RPMI7951 (cell line): ENCODE measurements at regions not wholly inside any gene's neighbourhood (a gene's known extent, or its start where the extent isn't known, plus 50 kb on each side); places are given as distances from the start of the nearest gene placed in this dataset.

ENCODE experiments used
- DNase-seq: peaks from one replicate; pipeline ENCODE4 v3.0.0-alpha.2; 2012; ENCODE audit warnings: low read depth

DNA sequence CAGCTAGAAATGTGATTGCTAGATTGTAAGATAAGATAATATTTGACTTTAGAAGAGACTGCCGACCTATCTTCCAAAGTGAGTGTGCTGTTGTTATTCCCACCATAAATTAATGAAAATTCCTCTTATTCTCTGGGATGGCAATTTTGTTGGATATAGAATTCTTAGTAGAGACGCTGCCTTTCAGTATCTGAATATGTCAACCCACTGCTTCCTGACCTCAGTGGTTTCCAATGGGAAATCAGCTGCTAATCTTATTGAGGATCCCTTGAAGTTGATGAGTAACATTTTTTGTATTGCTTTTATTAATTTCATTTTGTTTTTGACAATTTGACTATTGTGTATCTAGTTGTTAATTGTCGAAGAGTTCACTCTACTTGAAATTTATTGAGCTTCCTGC, 313.0 kb downstream of the BMP2 start:
- no peak for DNase-seq

DNA sequence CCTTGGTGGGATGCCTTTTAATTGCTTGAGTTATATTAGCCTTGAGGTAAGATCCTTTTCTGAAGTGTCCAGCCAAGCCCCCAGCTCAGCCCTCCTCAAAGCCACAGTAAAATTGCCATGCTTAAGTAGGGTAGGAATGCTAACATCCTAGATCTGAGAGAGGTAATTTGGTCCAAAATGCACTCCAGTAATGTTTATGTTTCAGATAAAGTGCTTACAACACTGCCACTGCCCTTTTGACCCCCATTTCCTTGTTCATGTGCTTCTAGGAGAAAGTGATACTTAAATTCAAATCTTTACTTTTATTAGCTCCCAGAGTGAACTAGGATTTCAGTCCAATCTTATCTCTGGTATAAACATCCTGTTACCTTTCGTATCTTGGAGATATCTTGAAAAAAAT, 318.0 kb downstream of the BMP2 start:
- no peak for DNase-seq

GRCh38 chr20:7087803-7088202, 320.3 kb downstream of the BMP2 start:
- DNase-seq = no peak

GRCh38 chr20:7090001-7090400, 322.5 kb downstream of the BMP2 start:
- DNase-seq = no peak

DNA sequence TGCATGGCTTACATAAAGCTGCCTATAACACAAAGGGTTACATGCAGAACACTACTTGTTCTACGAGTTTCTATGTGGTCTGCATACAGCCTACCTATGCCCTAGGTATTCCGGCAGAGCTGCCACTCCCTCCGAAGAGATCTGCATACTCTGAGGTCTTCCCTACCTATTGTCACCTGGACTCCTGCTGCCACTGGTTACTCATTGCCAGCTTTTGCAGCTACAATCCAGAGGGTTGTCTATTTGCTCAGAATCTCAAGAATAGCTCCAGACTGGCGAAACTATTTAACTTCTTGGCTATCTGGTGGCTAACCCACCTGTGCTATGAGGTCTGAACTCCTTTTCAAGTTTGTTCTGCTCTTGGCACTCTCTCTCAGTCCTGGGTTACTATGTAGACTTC, 323.3 kb downstream of the BMP2 start:
- DNase-seq = no peak

- DNase-seq = no peak
Measured at GRCh38 chr20:7091655-7092054, 324.2 kb downstream of the BMP2 start.

- DNase-seq = peak; percentile 33
Measured at GRCh38 chr20:7094438-7094997, 327.0 kb downstream of the BMP2 start.

DNA sequence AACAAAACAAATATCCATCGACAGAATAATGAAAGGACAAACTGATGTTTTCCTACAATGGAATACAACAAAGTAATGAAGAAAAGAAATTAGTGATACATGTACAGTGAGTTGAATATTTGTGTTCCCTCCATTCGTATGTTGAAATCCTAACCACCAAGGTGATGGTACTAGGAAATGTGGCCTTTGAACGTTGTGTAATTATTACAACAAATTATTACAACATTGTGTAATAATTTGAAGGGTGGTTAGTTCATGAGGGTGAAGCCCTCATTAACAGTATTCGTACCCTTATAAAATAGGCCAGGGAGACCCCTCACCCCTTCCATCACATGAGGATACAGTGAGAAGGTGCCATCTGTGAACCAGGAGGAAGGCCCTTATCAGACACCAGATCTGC, 339.4 kb downstream of the BMP2 start:
- no peak for DNase-seq

- no peak for DNase-seq
Measured at GRCh38 chr20:7108929-7109328, 341.4 kb downstream of the BMP2 start.

DNA sequence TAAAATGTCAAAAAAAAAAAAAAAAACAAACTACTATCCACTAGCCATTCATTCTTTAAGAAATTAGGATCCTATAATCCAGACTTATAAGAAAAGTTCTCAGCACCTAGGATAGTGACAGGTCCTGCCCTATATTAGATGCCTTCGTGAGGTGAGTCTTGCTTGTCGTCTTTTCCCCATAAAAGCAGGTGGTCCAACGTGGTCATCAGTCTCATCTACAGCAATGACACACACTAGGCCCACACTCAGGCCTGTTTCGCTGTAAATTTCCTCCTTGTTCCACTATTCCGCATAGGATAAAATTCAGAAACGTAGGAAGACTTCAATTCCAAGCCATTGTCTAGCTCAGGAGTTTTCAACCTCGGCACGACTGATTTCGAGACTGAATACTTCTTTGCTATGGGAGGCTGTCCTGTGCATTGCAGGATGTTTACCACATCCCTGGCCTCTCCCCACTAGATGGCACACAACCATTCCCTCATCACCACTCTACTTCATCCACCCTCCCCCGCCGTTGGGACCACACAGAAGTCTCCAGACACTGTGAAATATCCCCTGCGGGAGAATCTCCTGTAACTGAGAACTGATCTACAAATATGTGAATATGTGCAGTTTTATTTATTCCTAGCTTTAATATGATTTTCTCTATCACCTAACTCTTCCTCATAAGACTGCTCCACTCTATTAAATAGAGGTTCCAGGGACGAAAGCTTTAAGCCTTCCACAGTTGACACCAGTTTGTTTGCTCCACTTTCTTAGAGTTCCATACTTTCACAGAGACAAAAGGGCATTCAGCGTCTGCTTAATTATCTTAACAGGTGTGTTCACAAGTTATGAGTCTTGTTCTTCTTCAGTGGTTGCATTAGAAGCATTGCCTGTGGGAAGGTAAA, 346.3 kb downstream of the BMP2 start:
- peak; percentile 31 for DNase-seq

DNA sequence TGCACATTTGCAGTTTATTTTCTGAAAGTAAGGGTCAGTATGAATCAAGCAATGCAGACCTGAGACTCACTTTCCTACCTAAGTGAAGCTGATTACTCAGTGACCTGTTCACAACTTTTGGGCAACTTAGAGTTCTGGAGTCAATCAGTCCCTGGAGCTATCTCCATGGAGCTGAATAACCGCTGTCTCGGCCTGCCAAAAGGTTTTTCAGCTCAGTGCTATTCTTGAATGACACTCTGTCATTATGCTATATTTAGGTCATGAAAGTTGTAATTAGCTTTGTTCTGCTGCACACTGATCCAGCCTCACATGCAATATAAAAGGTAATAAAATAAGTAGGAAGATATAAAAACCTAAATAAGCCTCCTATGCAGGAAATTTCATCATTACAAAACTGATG, 356.0 kb downstream of the BMP2 start:
- no peak for DNase-seq

- DNase-seq = no peak
Measured at GRCh38 chr20:7124120-7124519, 356.6 kb downstream of the BMP2 start.

- no peak for DNase-seq
Measured at GRCh38 chr20:7136886-7137285, 369.4 kb downstream of the BMP2 start.

DNA sequence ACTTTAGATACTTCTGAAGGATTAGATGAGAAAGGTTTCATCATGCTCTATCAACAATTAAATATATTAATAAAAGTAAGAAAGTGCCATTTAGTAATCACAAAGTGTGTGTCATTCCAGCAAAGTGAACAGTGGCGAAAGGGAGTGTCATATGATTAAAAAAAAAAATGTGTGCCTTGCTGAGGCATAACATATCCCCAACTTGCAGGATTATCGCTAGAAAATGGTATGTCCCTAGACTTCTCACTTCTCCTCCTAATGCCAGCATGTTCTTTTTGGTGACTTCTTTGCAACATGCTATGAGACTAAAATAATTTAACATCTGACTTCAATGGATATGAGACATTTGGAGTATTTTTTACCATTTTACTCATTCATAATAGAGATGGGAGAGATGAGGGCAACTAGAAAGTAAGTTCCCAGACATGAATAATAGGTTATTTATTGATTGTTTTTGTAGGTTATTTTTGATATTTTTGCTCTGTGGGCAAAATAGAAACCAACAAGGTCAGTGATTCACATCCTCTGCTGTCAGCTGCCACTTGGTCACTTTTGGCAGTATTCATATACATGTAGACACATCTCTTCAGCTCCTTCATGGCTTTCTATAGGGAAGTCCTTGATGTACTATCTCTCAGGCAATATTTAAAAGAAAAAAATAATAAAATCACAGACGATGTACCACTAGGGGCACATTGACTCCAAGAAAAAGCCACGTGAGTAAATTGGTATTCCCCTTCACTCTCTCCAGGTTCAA, 370.1 kb downstream of the BMP2 start:
- DNase-seq = no peak

DNA sequence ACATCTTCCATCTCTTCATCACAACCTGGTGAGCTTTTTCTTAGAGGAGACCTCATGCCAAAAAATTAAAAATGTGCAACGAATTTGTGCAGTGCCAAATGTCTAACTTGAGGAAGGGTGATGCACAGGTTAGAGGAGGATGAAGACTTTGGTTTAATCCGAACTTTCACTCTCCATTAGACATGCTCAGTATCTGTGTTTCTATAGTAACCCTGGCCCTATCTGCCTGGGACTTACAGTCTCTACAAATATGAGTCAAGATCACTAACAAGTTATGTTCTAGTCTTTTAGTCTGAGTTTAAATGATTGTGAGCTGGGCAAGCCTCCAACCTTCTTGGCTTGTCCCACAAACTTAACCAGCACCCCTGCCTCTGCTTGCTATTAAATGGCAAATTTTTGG, 377.0 kb downstream of the BMP2 start:
- no peak for DNase-seq

- no peak for DNase-seq
Measured at GRCh38 chr20:7146552-7147219, 379.2 kb downstream of the BMP2 start.

- no peak for DNase-seq
Measured at GRCh38 chr20:7147220-7147601, 379.7 kb downstream of the BMP2 start.

DNA sequence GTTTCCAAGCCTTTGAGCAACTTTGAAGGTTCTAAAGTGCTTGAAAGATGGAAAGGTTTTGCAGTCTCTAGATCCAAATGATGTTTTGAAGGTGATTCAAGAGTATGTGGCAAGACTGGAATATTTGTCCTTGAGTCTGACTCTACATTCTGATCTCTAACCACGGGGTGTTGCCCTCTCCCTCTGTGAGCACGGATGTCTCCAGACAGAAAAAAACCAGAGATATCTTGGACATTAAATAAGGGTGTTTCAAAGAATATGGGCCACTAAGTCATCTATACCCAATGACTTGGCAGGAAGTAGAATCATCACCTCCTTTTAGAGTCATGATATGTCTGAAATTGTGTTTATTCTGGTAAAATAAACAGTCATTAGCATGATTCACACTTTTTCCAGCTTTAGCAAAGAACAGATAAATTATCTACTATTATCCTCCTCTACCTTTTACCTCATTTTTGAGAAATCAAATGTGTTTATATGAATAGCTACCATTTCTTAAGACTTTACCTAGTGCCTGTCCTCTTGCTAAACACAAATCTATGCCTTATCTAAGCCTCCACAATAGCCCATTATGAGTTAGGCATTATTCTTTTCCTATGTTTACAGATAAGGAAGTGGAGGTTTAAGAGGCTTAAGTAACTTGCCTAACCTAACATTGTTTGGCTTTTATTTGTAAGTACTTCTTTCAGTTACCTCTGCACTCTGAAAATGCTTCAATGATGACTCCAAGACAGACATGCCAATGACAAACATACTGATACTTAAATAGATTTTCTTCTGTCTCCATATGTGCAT, 384.4 kb downstream of the BMP2 start:
- no peak for DNase-seq

GRCh38 chr20:7155282-7155681, 387.8 kb downstream of the BMP2 start:
- no peak for DNase-seq

GRCh38 chr20:7155794-7156193, 388.3 kb downstream of the BMP2 start:
- no peak for DNase-seq

DNA sequence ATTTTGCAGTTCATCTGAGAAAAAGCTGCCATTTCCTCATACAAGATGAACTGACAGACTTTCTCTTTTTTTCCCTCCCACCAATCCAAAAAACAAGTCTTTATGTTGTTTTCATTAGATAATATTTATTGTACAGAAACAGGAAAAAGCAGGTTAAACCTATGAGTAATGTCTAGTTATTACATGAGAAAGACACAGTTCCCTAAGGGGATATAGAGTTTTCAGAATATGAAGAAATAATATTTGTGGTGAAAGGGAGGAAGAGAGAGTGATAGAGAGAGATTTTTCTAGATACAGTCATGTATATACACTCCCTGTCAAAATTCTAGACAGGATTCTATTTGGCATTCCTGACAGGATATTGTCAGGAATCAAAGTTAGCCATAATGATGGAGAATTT, 392.4 kb downstream of the BMP2 start:
- no peak for DNase-seq

GRCh38 chr20:7161690-7162089, 394.2 kb downstream of the BMP2 start:
- DNase-seq = no peak
